Esophagus squamous epithelium (tissue), 4 donors: ENCODE measurements at regions not wholly inside any gene's neighbourhood (a gene's known extent, or its start where the extent isn't known, plus 50 kb on each side); places are given as distances from the start of the nearest gene placed in this dataset.

ENCODE experiments used
- POLR2A ChIP-seq, 4 donors: fragments of 450-650 bp; IDR thresholded peaks; one replicate each; pipeline ENCODE4 v1.6.1; 2017; ENCODE audit warnings: antibody characterized with exemption in 4 of 4, mild to moderate bottlenecking in 4 of 4, moderate library complexity in 3 of 4
- TF ChIP-seq, protein P1 (sequence below), 6 experiments: fragments of 450-650 bp in 4 of 6; fragments of 200-600 bp in 2 of 6; sonication (generic) in 2 of 6; IDR thresholded peaks; one replicate each; pipeline ENCODE4 v1.5.1; 2016 to 2019; ENCODE audit warnings: antibody characterized with exemption in 6 of 6, mild to moderate bottlenecking in 4 of 6, moderate library complexity in 4 of 6

- TF ChIP-seq POLR2A (IDR thresholded peaks at IDR 0.05): no peak
- TF ChIP-seq, protein P1, sequence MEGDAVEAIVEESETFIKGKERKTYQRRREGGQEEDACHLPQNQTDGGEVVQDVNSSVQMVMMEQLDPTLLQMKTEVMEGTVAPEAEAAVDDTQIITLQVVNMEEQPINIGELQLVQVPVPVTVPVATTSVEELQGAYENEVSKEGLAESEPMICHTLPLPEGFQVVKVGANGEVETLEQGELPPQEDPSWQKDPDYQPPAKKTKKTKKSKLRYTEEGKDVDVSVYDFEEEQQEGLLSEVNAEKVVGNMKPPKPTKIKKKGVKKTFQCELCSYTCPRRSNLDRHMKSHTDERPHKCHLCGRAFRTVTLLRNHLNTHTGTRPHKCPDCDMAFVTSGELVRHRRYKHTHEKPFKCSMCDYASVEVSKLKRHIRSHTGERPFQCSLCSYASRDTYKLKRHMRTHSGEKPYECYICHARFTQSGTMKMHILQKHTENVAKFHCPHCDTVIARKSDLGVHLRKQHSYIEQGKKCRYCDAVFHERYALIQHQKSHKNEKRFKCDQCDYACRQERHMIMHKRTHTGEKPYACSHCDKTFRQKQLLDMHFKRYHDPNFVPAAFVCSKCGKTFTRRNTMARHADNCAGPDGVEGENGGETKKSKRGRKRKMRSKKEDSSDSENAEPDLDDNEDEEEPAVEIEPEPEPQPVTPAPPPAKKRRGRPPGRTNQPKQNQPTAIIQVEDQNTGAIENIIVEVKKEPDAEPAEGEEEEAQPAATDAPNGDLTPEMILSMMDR (IDR thresholded peaks at IDR 0.05): no peak
Measured at GRCh38 chr6:23457321-23457720, 668.7 kb upstream of the NRSN1 start.
